K562 (cell line): ENCODE measurements at regions not wholly inside any gene's neighbourhood (a gene's known extent, or its start where the extent isn't known, plus 50 kb on each side); places are given as distances from the start of the nearest gene placed in this dataset.

ENCODE experiments used
- ATAC-seq: fragments of 200-7000 bp; cut with Tn5 transposase; 3 replicates; pipeline ENCODE4 v1.9.1; 2020; ENCODE audit warnings: moderate library complexity
- BruUV-seq: library from RNA; stranded (reverse); fragments of 400-500 nt; replicated peaks from 2 replicates; lab custom pipeline; 2021; lab: Mats Ljungman, UMichigan
- CTCF ChIA-PET: fragments of 300-600 bp; formaldehyde crosslinking; extraction: SDS; loops from one replicate; lab custom pipeline; 2021; ENCODE audit warnings: low intra/inter-chr PET ratio; lab: Yijun Ruan, JAX
- POLR2A ChIA-PET: fragments of 300-600, 350-650 bp; sonication (Branson Sonifier 250); formaldehyde crosslinking; extraction: SDS; loops from one replicate; lab custom pipeline; 2021; ENCODE audit warnings: antibody characterized with exemption, inconsistent platforms; lab: Yijun Ruan, JAX
- DNase-seq, 4 experiments: peaks; one replicate each; pipeline versions ENCODE4 v3.0.0 to v3.0.0-alpha.2; 2011 to 2018; ENCODE audit warnings: low spot score in 3 of 4, mixed read lengths in 3 of 4; ENCODE audit errors: extremely low read depth in 1 of 4
- FAIRE-seq: peaks from 2 replicates; lab custom pipeline; 2011; peaks lifted over from hg19 to GRCh38; lab: Jason Lieb, UNC
- H2AFZ ChIP-seq: 2 replicates; pipeline ENCODE4 v1.6.0; 2011; ENCODE audit warnings: low read depth, low read length, control low read depth, inconsistent platforms
- H3K27ac ChIP-seq: fragments of 200-600 bp; 3 replicates; pipeline ENCODE4 v1.8.0; 2011; ENCODE audit warnings: low read depth, mild to moderate bottlenecking, control low read depth, inconsistent platforms, low read length, moderate library complexity, mixed read lengths; ENCODE audit errors: extremely low read depth
- H3K27me3 ChIP-seq, 2 experiments: fragments of 300-600 bp in 1 of 2; 2 replicates in 1 of 2; 3 replicates in 1 of 2; pipeline versions ENCODE4 v1.6.0 to v1.8.0; 2011; ENCODE audit warnings: inconsistent platforms in 2 of 2, low read length in 2 of 2, mild to moderate bottlenecking in 1 of 2, mixed read lengths in 1 of 2, moderate library complexity in 1 of 2; ENCODE audit not compliant: control insufficient read depth in 2 of 2, insufficient read depth in 2 of 2
- H3K36me3 ChIP-seq: fragments of 300-600 bp; 3 replicates; pipeline ENCODE4 v1.8.0; 2011; ENCODE audit warnings: mild to moderate bottlenecking, low read length, inconsistent platforms; ENCODE audit not compliant: control insufficient read depth, insufficient read depth
- H3K4me1 ChIP-seq, 2 experiments: fragments of 200-600 bp in 1 of 2; replicated peaks in 1 of 2; 2 replicates in 1 of 2; 3 replicates in 1 of 2; pipeline versions ENCODE4 v1.5.1 to v1.8.0; 2011; ENCODE audit warnings: inconsistent platforms in 2 of 2, low read length in 2 of 2, mild to moderate bottlenecking in 1 of 2, mixed read lengths in 1 of 2, moderate library complexity in 1 of 2; ENCODE audit not compliant: control insufficient read depth in 2 of 2, insufficient read depth in 2 of 2
- H3K4me2 ChIP-seq: 2 replicates; pipeline ENCODE4 v1.6.1; 2011; ENCODE audit warnings: low read length, control low read depth, inconsistent platforms, mixed read lengths; ENCODE audit not compliant: insufficient read depth
- H3K4me3 ChIP-seq: fragments of 200-600 bp; sonication (generic), shearing (Covaris generic); 2 replicates; pipeline ENCODE4 v1.5.1; 2016; ENCODE audit warnings: control low read depth, inconsistent platforms
- H3K79me2 ChIP-seq: fragments of 200-600 bp; 3 replicates; pipeline ENCODE4 v1.8.0; 2011; ENCODE audit warnings: low read length, inconsistent platforms; ENCODE audit not compliant: control insufficient read depth, insufficient read depth
- H3K9ac ChIP-seq, 2 experiments: 2 replicates each; pipeline versions ENCODE4 v1.6.0 to v1.6.1; 2011; ENCODE audit warnings: low read depth in 2 of 2, low read length in 2 of 2, control low read depth in 1 of 2, inconsistent platforms in 1 of 2, mild to moderate bottlenecking in 1 of 2, mixed read lengths in 1 of 2; ENCODE audit not compliant: insufficient read depth in 1 of 2
- H3K9me1 ChIP-seq: one replicate; pipeline ENCODE4 v1.6.0; 2011; ENCODE audit warnings: inconsistent platforms, mild to moderate bottlenecking, low read length, moderate library complexity; ENCODE audit not compliant: control insufficient read depth, insufficient read depth
- H3K9me3 ChIP-seq: replicated peaks from 2 replicates; pipeline ENCODE4 v1.5.1; 2011; ENCODE audit warnings: low read depth, low read length, inconsistent platforms; ENCODE audit not compliant: control insufficient read depth, insufficient read depth
- H4K20me1 ChIP-seq: replicated peaks from 2 replicates; pipeline ENCODE4 v1.6.1; 2011; ENCODE audit warnings: low read length, inconsistent platforms, mixed read lengths; ENCODE audit not compliant: control insufficient read depth, insufficient read depth
- ZC3H4 ChIP-seq: sonication (generic); formaldehyde crosslinking; IDR thresholded peaks from 2 replicates; pipeline ENCODE4 v1.9.0; 2021; ENCODE audit warnings: missing genetic modification reagents, borderline replicate concordance
- ZKSCAN3 ChIP-seq: fragments of 250-450 bp; sonication (Bioruptor Pico); IDR thresholded peaks from 2 replicates; pipeline ENCODE4 v1.4.0; 2020
- ZNF12 ChIP-seq: sonication (generic); formaldehyde crosslinking; IDR thresholded peaks from 2 replicates; pipeline ENCODE4 v1.4.0; 2020; ENCODE audit warnings: mild to moderate bottlenecking, missing genetic modification reagents
- WGBS: fragments of 100-300 bp; shearing (Covaris generic); methylation state at CpG from one replicate; pipeline ENCODE4 v1.1.6; 2016; ENCODE audit warnings: low coverage, mixed read lengths; ENCODE audit not compliant: insufficient coverage; ENCODE audit errors: missing lambda C conversion rate; 5-methylcytosine and 5-hydroxymethylcytosine counted together
- in situ Hi-C: fragments of 300-500 bp; cut with MboI; formaldehyde crosslinking; loops from 4 replicates; pipeline ENCODE4 v1.15.0; 2018; ENCODE audit warnings: inconsistent platforms, mixed read lengths
- intact Hi-C: fragments of 100-400 bp; cut with micrococcal nuclease; formaldehyde crosslinking; loops from 2 replicates; pipeline ENCODE4 v1.14.2; 2022
- TF ChIP-seq, protein P1 (sequence below): fragments of 450-650 bp; formaldehyde crosslinking; IDR thresholded peaks from 2 replicates; pipeline ENCODE4 v1.4.0; 2020; ENCODE audit warnings: mild to moderate bottlenecking, mixed read lengths
- TF ChIP-seq, protein P2 (sequence below): IDR thresholded peaks from 3 replicates; pipeline ENCODE4 v1.6.1; 2011; ENCODE audit warnings: borderline replicate concordance, mild to moderate bottlenecking; ENCODE audit not compliant: insufficient read length, insufficient read depth

DNA sequence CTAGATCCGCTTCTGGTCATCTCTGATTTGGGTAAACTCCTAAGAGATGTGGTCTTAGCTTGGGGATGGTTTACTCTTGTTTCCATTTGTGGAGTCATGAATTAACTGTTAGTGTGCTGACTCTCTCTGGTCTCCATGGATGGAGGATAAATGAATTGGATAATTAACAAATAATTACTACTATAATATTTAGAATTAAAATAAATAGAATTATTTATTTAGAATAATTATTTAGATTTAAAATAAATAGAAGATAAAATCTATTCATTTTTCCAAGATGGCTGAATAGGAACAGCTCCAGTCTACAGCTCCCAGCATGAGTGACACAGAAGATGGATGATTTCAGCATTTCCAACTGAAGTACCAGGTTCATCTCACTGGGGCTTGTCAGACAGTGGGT lies 1587.4 kb upstream of the AGA start:
- ATAC-seq (no peak), FAIRE-seq (no peak)
- H3K27ac ChIP-seq = no peak overlapping the region
- no peak for TF ChIP-seq ZNF12 (CRISPR knock-in tag)
- no peak for TF ChIP-seq ZC3H4 (CRISPR knock-in tag)
- TF ChIP-seq, all 486 proteins: peak for 0
- Histone ChIP-seq H3K9me3 (no peaks in the 10 kb centered on the region), H3K9me1 (no peaks in the 10 kb centered on the region), H2AFZ (no peak overlapping the region), H3K4me1 (no peaks in the 10 kb centered on the region), H3K27me3 (no peaks in the 10 kb centered on the region), H4K20me1 (no peaks in the 10 kb centered on the region), H3K4me2 (no peak overlapping the region), H3K4me3 (no peak overlapping the region), H3K79me2 (no peaks in the 10 kb centered on the region), H3K36me3 (no peaks in the 10 kb centered on the region), H3K9ac (no peak overlapping the region)
- intact Hi-C loops = no loop called here
- no peak for DNase-seq
- 0% methylated on average over 1 of the region's 1 CpG for WGBS
- in situ Hi-C loops = no loop called here
- CTCF ChIA-PET = no interaction called here
- no TSS peak for BruUV-seq
- POLR2A ChIA-PET = no interaction called here

DNA sequence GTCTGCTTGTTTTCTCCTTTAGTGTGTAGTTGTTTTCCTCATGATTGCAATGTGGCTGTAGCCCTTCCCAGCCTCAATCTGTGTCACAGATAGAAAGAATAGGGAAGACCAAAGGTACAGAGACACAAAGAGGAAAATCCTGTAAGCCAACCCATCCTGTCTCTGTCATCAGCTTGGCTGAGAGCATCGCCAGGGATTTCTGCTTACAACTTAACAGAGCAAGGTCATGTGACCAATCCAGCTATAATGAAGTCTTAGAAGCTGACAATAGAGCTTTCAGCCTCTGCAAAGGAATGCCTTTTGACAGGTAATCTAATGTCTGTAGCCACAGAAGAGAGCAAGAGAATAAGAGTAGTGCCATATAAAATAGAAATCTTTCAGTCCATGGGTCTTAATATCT lies 1598.0 kb upstream of the AGA start:
- H3K27me3 ChIP-seq = no peaks in the 10 kb centered on the region
- no peaks in the 10 kb centered on the region for H4K20me1 ChIP-seq

More for the DNA sequence above, 1598.0 kb upstream of the AGA start:
- BruUV-seq = no TSS peak
- intact Hi-C loops (no loop called here), in situ Hi-C loops (no loop called here)
- FAIRE-seq (no peak), ATAC-seq (no peak), DNase-seq (no peak)
- Histone ChIP-seq H3K4me2 (no peak overlapping the region), H3K9ac (no peak overlapping the region), H3K9me1 (no peaks in the 10 kb centered on the region), H3K9me3 (no peaks in the 10 kb centered on the region), H3K4me3 (no peak overlapping the region), H2AFZ (no peak overlapping the region), H3K36me3 (no peaks in the 10 kb centered on the region), H3K4me1 (no peaks in the 10 kb centered on the region), H3K27ac (no peak overlapping the region), H3K79me2 (no peaks in the 10 kb centered on the region)
- ChIA-PET POLR2A (no interaction called here), CTCF (no interaction called here)
- 0% methylated on average over 1 of the region's 1 CpG for WGBS
- TF ChIP-seq, protein P1, sequence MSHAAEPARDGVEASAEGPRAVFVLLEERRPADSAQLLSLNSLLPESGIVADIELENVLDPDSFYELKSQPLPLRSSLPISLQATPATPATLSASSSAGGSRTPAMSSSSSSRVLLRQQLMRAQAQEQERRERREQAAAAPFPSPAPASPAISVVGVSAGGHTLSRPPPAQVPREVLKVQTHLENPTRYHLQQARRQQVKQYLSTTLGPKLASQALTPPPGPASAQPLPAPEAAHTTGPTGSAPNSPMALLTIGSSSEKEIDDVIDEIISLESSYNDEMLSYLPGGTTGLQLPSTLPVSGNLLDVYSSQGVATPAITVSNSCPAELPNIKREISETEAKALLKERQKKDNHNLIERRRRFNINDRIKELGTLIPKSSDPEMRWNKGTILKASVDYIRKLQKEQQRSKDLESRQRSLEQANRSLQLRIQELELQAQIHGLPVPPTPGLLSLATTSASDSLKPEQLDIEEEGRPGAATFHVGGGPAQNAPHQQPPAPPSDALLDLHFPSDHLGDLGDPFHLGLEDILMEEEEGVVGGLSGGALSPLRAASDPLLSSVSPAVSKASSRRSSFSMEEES (CRISPR knock-in tag) = 0 out of 2 replicates have a peak, but pooled peaks have one; percentile 11
- TF ChIP-seq, protein P2, sequence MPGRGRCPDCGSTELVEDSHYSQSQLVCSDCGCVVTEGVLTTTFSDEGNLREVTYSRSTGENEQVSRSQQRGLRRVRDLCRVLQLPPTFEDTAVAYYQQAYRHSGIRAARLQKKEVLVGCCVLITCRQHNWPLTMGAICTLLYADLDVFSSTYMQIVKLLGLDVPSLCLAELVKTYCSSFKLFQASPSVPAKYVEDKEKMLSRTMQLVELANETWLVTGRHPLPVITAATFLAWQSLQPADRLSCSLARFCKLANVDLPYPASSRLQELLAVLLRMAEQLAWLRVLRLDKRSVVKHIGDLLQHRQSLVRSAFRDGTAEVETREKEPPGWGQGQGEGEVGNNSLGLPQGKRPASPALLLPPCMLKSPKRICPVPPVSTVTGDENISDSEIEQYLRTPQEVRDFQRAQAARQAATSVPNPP = no peak
- no peak for TF ChIP-seq ZKSCAN3
